Astrocyte (in vitro differentiated cells and primary cell): ENCODE measurements at regions not wholly inside any gene's neighbourhood (a gene's known extent, or its start where the extent isn't known, plus 50 kb on each side); places are given as distances from the start of the nearest gene placed in this dataset.
A peak's percentile ranks its signal among the peaks of the same experiment; 100 is the strongest.

Experiments
- DNase-seq: peaks from one replicate; pipeline ENCODE4 v3.0.0-alpha.2; 2010; ENCODE audit warnings: low read depth
- FAIRE-seq: peaks from 2 replicates; lab custom pipeline; 2011; peaks lifted over from hg19 to GRCh38; lab: Jason Lieb, UNC
- H2AFZ ChIP-seq: 2 replicates; pipeline ENCODE4 v1.6.0; 2012; ENCODE audit warnings: low read depth, low read length, inconsistent platforms
- H3K27ac ChIP-seq: 2 replicates; pipeline ENCODE4 v1.5.1; 2011; ENCODE audit warnings: low read depth, low read length, inconsistent platforms
- H3K27me3 ChIP-seq: 2 replicates; pipeline ENCODE4 v1.6.0; 2011; ENCODE audit warnings: low read length, inconsistent platforms; ENCODE audit not compliant: insufficient read depth
- H3K36me3 ChIP-seq: 2 replicates; pipeline ENCODE4 v1.5.1; 2011; ENCODE audit warnings: low read length, inconsistent platforms; ENCODE audit not compliant: insufficient read depth
- H3K4me1 ChIP-seq: 2 replicates; pipeline ENCODE4 v1.5.1; 2011; ENCODE audit warnings: low read length, inconsistent platforms; ENCODE audit not compliant: insufficient read depth
- H3K4me2 ChIP-seq: 2 replicates; pipeline ENCODE4 v1.6.0; 2012; ENCODE audit warnings: low read length, inconsistent platforms
- H3K4me3 ChIP-seq: 2 replicates; pipeline ENCODE4 v1.5.1; 2011; ENCODE audit warnings: low read depth, mild to moderate bottlenecking, low read length, inconsistent platforms; ENCODE audit not compliant: insufficient read depth
- H3K79me2 ChIP-seq: 2 replicates; pipeline ENCODE4 v1.6.0; 2012; ENCODE audit warnings: mild to moderate bottlenecking, low read length, inconsistent platforms; ENCODE audit not compliant: insufficient read depth
- H3K9ac ChIP-seq: 2 replicates; pipeline ENCODE4 v1.6.0; 2012; ENCODE audit warnings: mild to moderate bottlenecking, low read length, inconsistent platforms
- H3K9me3 ChIP-seq: 2 replicates; pipeline ENCODE4 v1.5.1; 2012; ENCODE audit warnings: low read depth, mild to moderate bottlenecking, low read length, inconsistent platforms; ENCODE audit not compliant: insufficient read depth
- H4K20me1 ChIP-seq: 2 replicates; pipeline ENCODE4 v1.6.0; 2012; ENCODE audit warnings: low read length, inconsistent platforms; ENCODE audit not compliant: insufficient read depth
- H3K27ac Mint-ChIP-seq: one replicate; pipeline ENCODE4 v1.8.0; 2021; ENCODE audit warnings: mild to moderate bottlenecking, mixed read lengths; ENCODE audit not compliant: unreplicated experiment
- H3K27me3 Mint-ChIP-seq: one replicate; pipeline ENCODE4 v1.8.0; 2021; ENCODE audit warnings: low read depth, mixed read lengths; ENCODE audit not compliant: unreplicated experiment
- H3K36me3 Mint-ChIP-seq: one replicate; pipeline ENCODE4 v1.8.0; 2021; ENCODE audit warnings: low read depth, mixed read lengths; ENCODE audit not compliant: unreplicated experiment
- H3K4me1 Mint-ChIP-seq: one replicate; pipeline ENCODE4 v1.8.0; 2021; ENCODE audit warnings: low read depth, mixed read lengths; ENCODE audit not compliant: unreplicated experiment
- H3K4me3 Mint-ChIP-seq: one replicate; pipeline ENCODE4 v1.8.0; 2021; ENCODE audit warnings: mild to moderate bottlenecking, moderate library complexity, mixed read lengths; ENCODE audit not compliant: unreplicated experiment
- H3K9me3 Mint-ChIP-seq: one replicate; pipeline ENCODE4 v1.8.0; 2021; ENCODE audit warnings: mild to moderate bottlenecking, mixed read lengths; ENCODE audit not compliant: unreplicated experiment
- CTCF ChIP-seq: IDR thresholded peaks from 2 replicates; pipeline ENCODE4 v1.5.1; 2011; ENCODE audit warnings: low read depth, mild to moderate bottlenecking, inconsistent platforms, low read length, moderate library complexity; ENCODE audit not compliant: insufficient read depth
- EZH2 ChIP-seq: IDR thresholded peaks from 2 replicates; pipeline ENCODE4 v1.6.1; 2012; ENCODE audit warnings: mild to moderate bottlenecking, low read length, inconsistent platforms; ENCODE audit not compliant: insufficient read depth

- Mint-ChIP-seq H3K4me3 (no peak overlapping the region), H3K27me3 (peaks cover 30% of the 10 kb centered on the region), H3K9me3 (peaks cover 2% of the 10 kb centered on the region), H3K4me1 (no peaks in the 10 kb centered on the region), H3K36me3 (no peaks in the 10 kb centered on the region), H3K27ac (no peak overlapping the region)
- Histone ChIP-seq H4K20me1 (no peaks in the 10 kb centered on the region), H3K9ac (no peak overlapping the region), H3K4me2 (no peak overlapping the region), H3K36me3 (no peaks in the 10 kb centered on the region), H3K79me2 (no peaks in the 10 kb centered on the region), H3K4me1 (no peaks in the 10 kb centered on the region), H3K27me3 (no peaks in the 10 kb centered on the region), H3K9me3 (peaks cover 6% of the 10 kb centered on the region), H2AFZ (no peak overlapping the region), H3K27ac (no peak overlapping the region), H3K4me3 (no peak overlapping the region)
- TF ChIP-seq CTCF (no peak), EZH2 (no peak)
- DNase-seq: no peak
- FAIRE-seq: no peak
Observed at GRCh38 chr12:114174326-114174725, 208.2 kb upstream of the RBM19 start.

- no peak overlapping the region for H3K4me3 ChIP-seq
- H3K36me3 ChIP-seq: no peaks in the 10 kb centered on the region
- no peaks in the 10 kb centered on the region for H3K27me3 ChIP-seq
- Mint-ChIP-seq H3K36me3 (no peaks in the 10 kb centered on the region), H3K27ac (no peak overlapping the region), H3K4me3 (no peak overlapping the region), H3K27me3 (peaks cover 35% of the 10 kb centered on the region), H3K4me1 (no peaks in the 10 kb centered on the region), H3K9me3 (peaks cover 2% of the 10 kb centered on the region)
- H3K9ac ChIP-seq: no peak overlapping the region
- no peaks in the 10 kb centered on the region for H4K20me1 ChIP-seq
- DNase-seq: no peak
- TF ChIP-seq CTCF: no peak
- TF ChIP-seq EZH2: no peak
- no peak overlapping the region for H3K4me2 ChIP-seq
- no peak overlapping the region for H2AFZ ChIP-seq
- peaks cover 6% of the 10 kb centered on the region for H3K9me3 ChIP-seq
- no peaks in the 10 kb centered on the region for H3K4me1 ChIP-seq
- no peak overlapping the region for H3K27ac ChIP-seq
- no peak for FAIRE-seq
- H3K79me2 ChIP-seq: no peaks in the 10 kb centered on the region
Observed at GRCh38 chr12:114172135-114172534, 206.0 kb upstream of the RBM19 start.

GRCh38 chr12:114168061-114168460 is 201.9 kb upstream of the RBM19 start:
- Histone ChIP-seq H3K79me2 (no peaks in the 10 kb centered on the region), H4K20me1 (no peaks in the 10 kb centered on the region), H3K4me2 (no peak overlapping the region), H3K27ac (no peak overlapping the region), H3K4me3 (no peak overlapping the region), H3K27me3 (no peaks in the 10 kb centered on the region), H3K9ac (no peak overlapping the region), H3K36me3 (no peaks in the 10 kb centered on the region), H2AFZ (no peak overlapping the region), H3K4me1 (no peaks in the 10 kb centered on the region), H3K9me3 (peaks cover 3% of the 10 kb centered on the region)
- Mint-ChIP-seq H3K36me3 (no peaks in the 10 kb centered on the region), H3K9me3 (peaks cover 8% of the 10 kb centered on the region), H3K4me1 (peaks cover 5% of the 10 kb centered on the region), H3K27me3 (peaks cover 36% of the 10 kb centered on the region), H3K27ac (no peak overlapping the region), H3K4me3 (no peak overlapping the region)
- DNase-seq (peak; percentile 2), FAIRE-seq (peak; percentile 49)
- TF ChIP-seq CTCF: no peak
- no peak for TF ChIP-seq EZH2
